Neural crest cell (in vitro differentiated cells): ENCODE measurements at regions not wholly inside any gene's neighbourhood (a gene's known extent, or its start where the extent isn't known, plus 50 kb on each side); places are given as distances from the start of the nearest gene placed in this dataset.
A peak's percentile ranks its signal among the peaks of the same experiment; 100 is the strongest.

Experiments
- DNase-seq: peaks from one replicate; pipeline ENCODE4 v3.0.0; 2021; ENCODE audit warnings: low read depth, mixed read lengths, low spot score
- H3K27ac Mint-ChIP-seq: one replicate; pipeline ENCODE4 v1.8.0; 2021; ENCODE audit warnings: mild to moderate bottlenecking, mixed read lengths; ENCODE audit not compliant: unreplicated experiment
- H3K27me3 Mint-ChIP-seq: 2 replicates; pipeline ENCODE4 v1.8.0; 2021; ENCODE audit warnings: low read depth, mild to moderate bottlenecking, mixed read lengths
- H3K36me3 Mint-ChIP-seq: 2 replicates; pipeline ENCODE4 v1.8.0; 2021; ENCODE audit warnings: low read depth, mild to moderate bottlenecking, mixed read lengths
- H3K4me1 Mint-ChIP-seq: 2 replicates; pipeline ENCODE4 v1.8.0; 2021; ENCODE audit warnings: mixed read lengths
- H3K4me3 Mint-ChIP-seq: one replicate; pipeline ENCODE4 v1.8.0; 2021; ENCODE audit warnings: mild to moderate bottlenecking, mixed read lengths
- H3K9me3 Mint-ChIP-seq: 2 replicates; pipeline ENCODE4 v1.8.0; 2021; ENCODE audit warnings: mixed read lengths
- TF ChIP-seq, protein P1 (sequence below): fragments of 200-600 bp; sonication (generic); conservative IDR thresholded peaks from 2 replicates; pipeline ENCODE4 v1.5.0; 2021; ENCODE audit warnings: antibody characterized with exemption, mild to moderate bottlenecking

DNA sequence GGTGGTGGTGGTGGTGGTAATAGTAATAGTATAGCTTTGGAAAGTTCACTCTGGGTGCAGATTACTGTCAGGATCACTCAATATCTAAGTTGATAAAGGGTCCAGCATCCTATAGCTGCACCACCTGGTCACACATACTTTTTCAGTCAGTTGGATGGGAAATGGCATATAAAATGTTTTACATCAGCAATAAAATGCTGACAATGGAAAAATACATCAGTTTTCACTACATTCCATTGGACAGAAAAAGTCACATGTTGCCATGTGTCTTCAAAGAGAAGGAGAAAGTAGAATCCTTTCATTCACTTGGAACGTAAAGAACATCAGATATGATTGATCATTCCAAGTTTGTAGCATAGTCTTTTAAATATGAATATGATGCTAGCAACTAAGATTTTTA is 481.4 kb downstream of the SLITRK6 start:
- Mint-ChIP-seq H3K9me3 (no peaks in the 10 kb centered on the region), H3K27ac (no peak overlapping the region), H3K4me1 (peaks cover 47% of the 10 kb centered on the region), H3K27me3 (no peaks in the 10 kb centered on the region), H3K4me3 (no peak overlapping the region), H3K36me3 (no peaks in the 10 kb centered on the region)
- no peak for DNase-seq
- TF ChIP-seq, protein P1, sequence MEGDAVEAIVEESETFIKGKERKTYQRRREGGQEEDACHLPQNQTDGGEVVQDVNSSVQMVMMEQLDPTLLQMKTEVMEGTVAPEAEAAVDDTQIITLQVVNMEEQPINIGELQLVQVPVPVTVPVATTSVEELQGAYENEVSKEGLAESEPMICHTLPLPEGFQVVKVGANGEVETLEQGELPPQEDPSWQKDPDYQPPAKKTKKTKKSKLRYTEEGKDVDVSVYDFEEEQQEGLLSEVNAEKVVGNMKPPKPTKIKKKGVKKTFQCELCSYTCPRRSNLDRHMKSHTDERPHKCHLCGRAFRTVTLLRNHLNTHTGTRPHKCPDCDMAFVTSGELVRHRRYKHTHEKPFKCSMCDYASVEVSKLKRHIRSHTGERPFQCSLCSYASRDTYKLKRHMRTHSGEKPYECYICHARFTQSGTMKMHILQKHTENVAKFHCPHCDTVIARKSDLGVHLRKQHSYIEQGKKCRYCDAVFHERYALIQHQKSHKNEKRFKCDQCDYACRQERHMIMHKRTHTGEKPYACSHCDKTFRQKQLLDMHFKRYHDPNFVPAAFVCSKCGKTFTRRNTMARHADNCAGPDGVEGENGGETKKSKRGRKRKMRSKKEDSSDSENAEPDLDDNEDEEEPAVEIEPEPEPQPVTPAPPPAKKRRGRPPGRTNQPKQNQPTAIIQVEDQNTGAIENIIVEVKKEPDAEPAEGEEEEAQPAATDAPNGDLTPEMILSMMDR = no peak

GRCh38 chr13:85316506-85317025 is 482.7 kb downstream of the SLITRK6 start:
- no peaks in the 10 kb centered on the region for H3K27me3 Mint-ChIP-seq
- DNase-seq = no peak
- H3K36me3 Mint-ChIP-seq = no peaks in the 10 kb centered on the region
- no peak overlapping the region for H3K4me3 Mint-ChIP-seq
- H3K4me1 Mint-ChIP-seq = peaks cover 56% of the 10 kb centered on the region
- no peaks in the 10 kb centered on the region for H3K9me3 Mint-ChIP-seq
- TF ChIP-seq, protein P1 = no peak
- H3K27ac Mint-ChIP-seq = no peak overlapping the region

DNA sequence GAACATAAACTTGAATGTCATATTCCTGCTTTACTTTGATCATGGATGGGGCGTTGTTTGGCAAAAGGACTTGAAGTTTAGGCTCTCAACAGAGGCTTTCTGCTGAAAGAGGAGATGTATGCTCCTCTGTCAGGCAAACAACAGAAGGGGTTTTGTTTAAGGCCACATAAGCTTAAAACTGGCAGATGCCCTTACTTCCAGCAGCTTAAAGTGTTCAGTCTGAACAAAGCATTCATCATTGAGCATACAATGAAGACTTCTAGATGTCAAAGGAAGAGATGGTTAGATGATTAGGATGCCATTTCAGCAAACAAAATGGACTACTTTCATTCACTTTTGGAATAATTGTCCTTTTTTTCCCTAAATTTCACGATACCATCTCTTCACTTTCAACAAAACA is 484.5 kb downstream of the SLITRK6 start:
- peaks cover 55% of the 10 kb centered on the region for H3K4me1 Mint-ChIP-seq
- H3K27ac Mint-ChIP-seq = peak overlapping the region; percentile 27
- no peaks in the 10 kb centered on the region for H3K9me3 Mint-ChIP-seq
- peak overlapping the region; percentile 63 for H3K4me3 Mint-ChIP-seq
- no peak for DNase-seq
- no peaks in the 10 kb centered on the region for H3K36me3 Mint-ChIP-seq
- TF ChIP-seq, protein P1 = no peak
- H3K27me3 Mint-ChIP-seq = no peaks in the 10 kb centered on the region

DNA sequence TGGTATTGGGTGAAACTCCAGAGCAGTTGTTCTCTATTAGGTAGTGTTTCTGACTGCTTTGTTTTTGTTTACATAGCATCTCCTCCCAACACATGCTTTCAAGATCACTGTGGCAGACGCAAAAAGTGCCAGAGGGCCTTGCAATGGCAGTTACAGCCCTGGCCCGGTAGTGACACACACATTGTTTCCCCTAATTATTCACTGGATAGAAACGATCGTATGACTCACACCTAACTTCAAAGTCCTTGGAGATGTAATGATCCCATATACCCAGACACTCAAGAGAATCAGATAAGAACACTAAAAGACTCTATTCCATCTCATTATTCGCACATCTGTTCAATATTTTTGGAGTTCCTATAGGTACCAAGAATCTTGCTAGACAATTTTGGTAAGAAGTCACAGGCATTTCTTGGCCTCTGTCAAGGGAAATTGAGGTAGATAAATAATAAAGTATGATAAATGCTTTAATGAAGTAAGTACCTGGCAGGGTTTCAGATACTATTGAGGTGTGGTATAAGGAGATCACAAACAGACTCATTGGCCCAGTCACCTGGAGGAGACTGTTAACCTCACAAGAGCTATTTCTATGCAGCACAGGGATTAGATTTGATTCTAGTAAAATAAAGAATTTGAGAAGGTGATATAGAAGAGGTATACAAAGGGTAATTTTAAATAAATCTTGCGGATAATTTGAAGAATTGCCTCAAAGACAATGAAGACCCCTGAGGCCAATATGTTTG is 485.3 kb downstream of the SLITRK6 start:
- DNase-seq = no peak
- Mint-ChIP-seq H3K9me3 (no peaks in the 10 kb centered on the region), H3K36me3 (peaks cover 2% of the 10 kb centered on the region), H3K4me1 (peaks cover 53% of the 10 kb centered on the region), H3K27me3 (no peaks in the 10 kb centered on the region), H3K4me3 (peak overlapping the region; percentile 24), H3K27ac (peak overlapping the region; percentile 86)
- TF ChIP-seq, protein P1 = no peak

- Mint-ChIP-seq H3K4me3 (no peak overlapping the region), H3K36me3 (peaks cover 6% of the 10 kb centered on the region), H3K4me1 (peaks cover 55% of the 10 kb centered on the region), H3K27ac (no peak overlapping the region), H3K27me3 (no peaks in the 10 kb centered on the region), H3K9me3 (peaks cover 6% of the 10 kb centered on the region)
- no peak for DNase-seq
- TF ChIP-seq, protein P1 = no peak
Measured at GRCh38 chr13:85312071-85312470, 487.1 kb downstream of the SLITRK6 start.
